H1 (cell line): ENCODE measurements at regions not wholly inside any gene's neighbourhood (a gene's known extent, or its start where the extent isn't known, plus 50 kb on each side); places are given as distances from the start of the nearest gene placed in this dataset.

Experiments
- CBX5 ChIP-seq: fragments of 300-800, 300-1000 bp; sonication (generic); IDR thresholded peaks from 2 replicates; pipeline ENCODE4 v1.7.1; 2016; ENCODE audit warnings: antibody characterized with exemption, low read length, low read depth
- POU5F1 ChIP-seq: IDR thresholded peaks from 2 replicates; pipeline ENCODE4 v1.6.1; 2011; ENCODE audit warnings: low read depth, mild to moderate bottlenecking, low read length, moderate library complexity
- SIX5 ChIP-seq: IDR thresholded peaks from 2 replicates; pipeline ENCODE4 v1.6.1; 2011; ENCODE audit warnings: mild to moderate bottlenecking, low read depth, low read length

GRCh38 chr1:75067975-75068374, 66.2 kb upstream of the LHX8 start (continued):
- TF ChIP-seq POU5F1 (no peak), SIX5 (no peak), CBX5 (no peak)
